ENCODE measurements at regions not wholly inside any gene's neighbourhood (a gene's known extent, or its start where the extent isn't known, plus 50 kb on each side); places are given as distances from the start of the nearest gene placed in this dataset.

- TF ChIP-seq FOXM1 (IDR thresholded peaks at IDR 0.05; ENCODE audit: borderline replicate concordance) (no peak), ELF4 (IDR thresholded peaks at IDR 0.05) (no peak)
Observed at GRCh38 chr4:104649631-104650030, 154.9 kb upstream of the CXXC4 start.

Data from HEK293T (cell line).